Neural progenitor cell (in vitro differentiated cells): ENCODE measurements at regions not wholly inside any gene's neighbourhood (a gene's known extent, or its start where the extent isn't known, plus 50 kb on each side); places are given as distances from the start of the nearest gene placed in this dataset.
"Not testable (repeated sequence)": the region's sequence is repeated elsewhere in the genome, so short reads cannot be mapped to it uniquely, and the experiment has no call there.

Experiments used
- DNase-seq: peaks from one replicate; pipeline ENCODE4 v3.0.0-alpha.2; 2016; ENCODE audit warnings: low spot score
- H2AFZ ChIP-seq: fragments of 200-600 bp; sonication (generic); replicated peaks from 2 replicates; pipeline ENCODE4 v1.6.1; 2016; ENCODE audit warnings: antibody characterized with exemption
- H3F3A ChIP-seq: fragments of 200-600 bp; sonication (generic); 2 replicates; pipeline ENCODE4 v1.6.1; 2016; ENCODE audit warnings: antibody characterized with exemption, low read depth
- H3K27ac ChIP-seq: fragments of 200-600 bp; sonication (generic); 2 replicates; pipeline ENCODE4 v1.5.1; 2016; ENCODE audit warnings: mild to moderate bottlenecking
- H3K27me3 ChIP-seq: fragments of 200-600 bp; sonication (generic); 2 replicates; pipeline ENCODE4 v1.6.1; 2016; ENCODE audit warnings: mild to moderate bottlenecking, moderate library complexity
- H3K36me3 ChIP-seq: fragments of 200-600 bp; sonication (generic); 2 replicates; pipeline ENCODE4 v1.5.1; 2016
- H3K4me1 ChIP-seq: fragments of 200-600 bp; sonication (generic); 2 replicates; pipeline ENCODE4 v1.6.1; 2016; ENCODE audit warnings: mixed run types
- H3K4me2 ChIP-seq: fragments of 200-600 bp; sonication (generic); 2 replicates; pipeline ENCODE4 v1.6.1; 2016
- H3K4me3 ChIP-seq: fragments of 200-600 bp; sonication (generic); 2 replicates; pipeline ENCODE4 v1.5.1; 2016
- H3K79me2 ChIP-seq: fragments of 200-600 bp; sonication (generic); 2 replicates; pipeline ENCODE4 v1.6.1; 2016; ENCODE audit warnings: low read depth
- H3K9ac ChIP-seq: fragments of 200-600 bp; sonication (generic); 2 replicates; pipeline ENCODE4 v1.6.1; 2016
- H3K9me3 ChIP-seq: fragments of 200-600 bp; sonication (generic); 2 replicates; pipeline ENCODE4 v1.5.1; 2016; ENCODE audit warnings: low read depth
- H4K20me1 ChIP-seq: fragments of 200-600 bp; sonication (generic); 2 replicates; pipeline ENCODE4 v1.6.1; 2016; ENCODE audit warnings: low read depth
- H3K27ac Mint-ChIP-seq: 3 replicates; pipeline ENCODE4 v1.8.0; 2021; ENCODE audit warnings: mixed read lengths
- H3K27me3 Mint-ChIP-seq: 2 replicates; pipeline ENCODE4 v1.8.0; 2022; ENCODE audit warnings: low read depth, mild to moderate bottlenecking, inconsistent platforms, moderate library complexity, mixed read lengths; ENCODE audit not compliant: insufficient read depth
- H3K36me3 Mint-ChIP-seq: 3 replicates; pipeline ENCODE4 v1.8.0; 2021; ENCODE audit warnings: mixed read lengths
- H3K4me1 Mint-ChIP-seq: 3 replicates; pipeline ENCODE4 v1.8.0; 2021; ENCODE audit warnings: mixed read lengths
- H3K4me3 Mint-ChIP-seq: 3 replicates; pipeline ENCODE4 v1.8.0; 2021; ENCODE audit warnings: mild to moderate bottlenecking, moderate library complexity, mixed read lengths
- H3K9me3 Mint-ChIP-seq: 3 replicates; pipeline ENCODE4 v1.8.0; 2020; ENCODE audit warnings: mixed read lengths
- CTCF ChIP-seq: fragments of 200-600 bp; sonication (generic); IDR thresholded peaks from 2 replicates; pipeline ENCODE4 v1.5.1; 2017; ENCODE audit warnings: antibody characterized with exemption, mild to moderate bottlenecking
- EZH2 ChIP-seq: fragments of 200-600 bp; sonication (generic); IDR thresholded peaks from 2 replicates; pipeline ENCODE4 v1.6.1; 2017; ENCODE audit warnings: antibody characterized with exemption, mild to moderate bottlenecking, moderate library complexity
- EZH2phosphoT487 ChIP-seq: fragments of 200-600 bp; sonication (generic); IDR thresholded peaks from 2 replicates; pipeline ENCODE4 v1.6.1; 2017; ENCODE audit warnings: antibody characterized with exemption

GRCh38 chr12:116444590-116444943, 114.6 kb upstream of the MAP1LC3B2 start:
- H3K36me3 ChIP-seq, result no peaks in the 10 kb centered on the region
- no peak overlapping the region for H3K27ac ChIP-seq
- no peaks in the 10 kb centered on the region for H3K79me2 ChIP-seq
- no peak for DNase-seq
- no peak overlapping the region for H3K4me3 ChIP-seq
- H3K9me3 Mint-ChIP-seq, result no peaks in the 10 kb centered on the region
- H2AFZ ChIP-seq, result no peak overlapping the region
- no peak overlapping the region for H3K27ac Mint-ChIP-seq
- H3K36me3 Mint-ChIP-seq, result no peaks in the 10 kb centered on the region
- no peaks in the 10 kb centered on the region for H4K20me1 ChIP-seq
- H3K27me3 ChIP-seq, result no peaks in the 10 kb centered on the region
- no peak overlapping the region for H3K4me3 Mint-ChIP-seq
- TF ChIP-seq EZH2phosphoT487, result no peak
- no peak for TF ChIP-seq EZH2
- no peak for TF ChIP-seq CTCF
- H3F3A ChIP-seq, result no peaks in the 10 kb centered on the region
- H3K9me3 ChIP-seq, result no peaks in the 10 kb centered on the region
- H3K4me1 Mint-ChIP-seq, result peaks cover 21% of the 10 kb centered on the region
- peaks cover 6% of the 10 kb centered on the region for H3K4me1 ChIP-seq
- H3K4me2 ChIP-seq, result no peak overlapping the region
- H3K27me3 Mint-ChIP-seq, result peaks cover 10% of the 10 kb centered on the region
- H3K9ac ChIP-seq, result no peak overlapping the region

GRCh38 chr12:116448165-116448739, 110.9 kb upstream of the MAP1LC3B2 start:
- H3K9ac ChIP-seq, result no peak overlapping the region
- no peaks in the 10 kb centered on the region for H3K9me3 Mint-ChIP-seq
- H2AFZ ChIP-seq, result no peak overlapping the region
- no peaks in the 10 kb centered on the region for H3F3A ChIP-seq
- no peaks in the 10 kb centered on the region for H3K79me2 ChIP-seq
- H3K4me2 ChIP-seq, result no peak overlapping the region
- TF ChIP-seq EZH2phosphoT487 (no peak), EZH2 (no peak), CTCF (no peak)
- H3K36me3 Mint-ChIP-seq, result no peaks in the 10 kb centered on the region
- no peaks in the 10 kb centered on the region for H3K36me3 ChIP-seq
- H3K27me3 ChIP-seq, result no peaks in the 10 kb centered on the region
- no peak for DNase-seq
- H3K27ac ChIP-seq, result no peak overlapping the region
- no peaks in the 10 kb centered on the region for H3K4me1 ChIP-seq
- H3K27me3 Mint-ChIP-seq, result peaks cover 8% of the 10 kb centered on the region
- no peaks in the 10 kb centered on the region for H3K9me3 ChIP-seq
- peaks cover 2% of the 10 kb centered on the region for H3K4me1 Mint-ChIP-seq
- no peaks in the 10 kb centered on the region for H4K20me1 ChIP-seq
- no peak overlapping the region for H3K4me3 ChIP-seq
- no peak overlapping the region for H3K27ac Mint-ChIP-seq
- H3K4me3 Mint-ChIP-seq, result no peak overlapping the region

GRCh38 chr12:116450406-116450910, 108.7 kb upstream of the MAP1LC3B2 start:
- Histone ChIP-seq H3K9ac (no peak overlapping the region), H3K4me2 (no peak overlapping the region), H4K20me1 (no peaks in the 10 kb centered on the region), H3K4me3 (no peak overlapping the region), H3F3A (no peaks in the 10 kb centered on the region), H3K36me3 (no peaks in the 10 kb centered on the region), H3K4me1 (peaks cover 3% of the 10 kb centered on the region), H3K79me2 (no peaks in the 10 kb centered on the region), H2AFZ (no peak overlapping the region), H3K27ac (no peak overlapping the region), H3K27me3 (no peaks in the 10 kb centered on the region), H3K9me3 (no peaks in the 10 kb centered on the region)
- no peak for TF ChIP-seq EZH2
- TF ChIP-seq CTCF, result no peak
- TF ChIP-seq EZH2phosphoT487, result no peak
- H3K27me3 Mint-ChIP-seq, result peaks cover 9% of the 10 kb centered on the region
- DNase-seq, result no peak
- peaks cover 9% of the 10 kb centered on the region for H3K4me1 Mint-ChIP-seq
- H3K27ac Mint-ChIP-seq, result no peak overlapping the region
- no peak overlapping the region for H3K4me3 Mint-ChIP-seq
- H3K36me3 Mint-ChIP-seq, result no peaks in the 10 kb centered on the region
- no peaks in the 10 kb centered on the region for H3K9me3 Mint-ChIP-seq

- H3K4me1 Mint-ChIP-seq, result peaks cover 19% of the 10 kb centered on the region
- not testable (repeated sequence) for H3K4me2 ChIP-seq, H3K27ac ChIP-seq, H3K27ac Mint-ChIP-seq, H3K79me2 ChIP-seq, H3K36me3 ChIP-seq, H3K9ac ChIP-seq, DNase-seq, H3K36me3 Mint-ChIP-seq, H3K4me3 Mint-ChIP-seq, H4K20me1 ChIP-seq, H3K27me3 Mint-ChIP-seq, H3K27me3 ChIP-seq, H3K9me3 Mint-ChIP-seq, H3F3A ChIP-seq, H3K9me3 ChIP-seq, H3K4me3 ChIP-seq, H2AFZ ChIP-seq
- peaks cover 16% of the 10 kb centered on the region for H3K4me1 ChIP-seq
Measured at GRCh38 chr12:116452975-116453374, 106.2 kb upstream of the MAP1LC3B2 start.
